ENCODE measurements at regions not wholly inside any gene's neighbourhood (a gene's known extent, or its start where the extent isn't known, plus 50 kb on each side); places are given as distances from the start of the nearest gene placed in this dataset.

DNA sequence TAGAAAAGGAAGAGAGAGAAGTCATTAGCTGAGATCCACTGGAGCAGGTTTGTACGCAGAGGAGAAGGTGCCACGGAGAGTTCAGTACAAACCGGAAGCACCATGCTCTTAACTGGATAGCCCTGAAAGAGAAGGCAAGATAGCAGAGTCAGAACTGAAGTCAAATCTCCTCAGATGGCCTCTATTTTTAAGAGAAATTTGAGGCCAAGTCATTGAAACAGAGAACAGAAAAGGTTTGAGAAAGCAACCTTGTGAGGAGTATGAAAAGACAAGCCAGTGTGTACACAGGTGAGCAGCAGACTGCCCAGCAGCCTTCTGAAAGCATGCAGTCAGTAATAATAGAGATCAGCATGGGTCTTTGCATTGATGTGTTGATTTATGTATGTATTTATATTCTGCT lies 66.1 kb upstream of the SPRED1 start:
- Histone ChIP-seq H3K36me3 (no peaks in the 10 kb centered on the region), H3K9me3 (no peaks in the 10 kb centered on the region), H3K4me1 (ENCODE audit: insufficient read depth) (no peaks in the 10 kb centered on the region), H3K27me3 (no peaks in the 10 kb centered on the region), H3K4me3 (no peak overlapping the region), H3K27ac (no peak overlapping the region)
- intact Hi-C loops (cut with DNase I) = no loop called here
- WGBS, 3 donors = 85 to 91% (median 86%) methylated on average over 3 of the region's 3 CpGs
- DNase-seq = no peak
- TF ChIP-seq, protein P1, sequence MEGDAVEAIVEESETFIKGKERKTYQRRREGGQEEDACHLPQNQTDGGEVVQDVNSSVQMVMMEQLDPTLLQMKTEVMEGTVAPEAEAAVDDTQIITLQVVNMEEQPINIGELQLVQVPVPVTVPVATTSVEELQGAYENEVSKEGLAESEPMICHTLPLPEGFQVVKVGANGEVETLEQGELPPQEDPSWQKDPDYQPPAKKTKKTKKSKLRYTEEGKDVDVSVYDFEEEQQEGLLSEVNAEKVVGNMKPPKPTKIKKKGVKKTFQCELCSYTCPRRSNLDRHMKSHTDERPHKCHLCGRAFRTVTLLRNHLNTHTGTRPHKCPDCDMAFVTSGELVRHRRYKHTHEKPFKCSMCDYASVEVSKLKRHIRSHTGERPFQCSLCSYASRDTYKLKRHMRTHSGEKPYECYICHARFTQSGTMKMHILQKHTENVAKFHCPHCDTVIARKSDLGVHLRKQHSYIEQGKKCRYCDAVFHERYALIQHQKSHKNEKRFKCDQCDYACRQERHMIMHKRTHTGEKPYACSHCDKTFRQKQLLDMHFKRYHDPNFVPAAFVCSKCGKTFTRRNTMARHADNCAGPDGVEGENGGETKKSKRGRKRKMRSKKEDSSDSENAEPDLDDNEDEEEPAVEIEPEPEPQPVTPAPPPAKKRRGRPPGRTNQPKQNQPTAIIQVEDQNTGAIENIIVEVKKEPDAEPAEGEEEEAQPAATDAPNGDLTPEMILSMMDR (IDR thresholded peaks at IDR 0.05) = no peak
- no peak for TF ChIP-seq EP300 (IDR thresholded peaks at IDR 0.05)
- no peak for TF ChIP-seq POLR2A (IDR thresholded peaks at IDR 0.05)

DNA sequence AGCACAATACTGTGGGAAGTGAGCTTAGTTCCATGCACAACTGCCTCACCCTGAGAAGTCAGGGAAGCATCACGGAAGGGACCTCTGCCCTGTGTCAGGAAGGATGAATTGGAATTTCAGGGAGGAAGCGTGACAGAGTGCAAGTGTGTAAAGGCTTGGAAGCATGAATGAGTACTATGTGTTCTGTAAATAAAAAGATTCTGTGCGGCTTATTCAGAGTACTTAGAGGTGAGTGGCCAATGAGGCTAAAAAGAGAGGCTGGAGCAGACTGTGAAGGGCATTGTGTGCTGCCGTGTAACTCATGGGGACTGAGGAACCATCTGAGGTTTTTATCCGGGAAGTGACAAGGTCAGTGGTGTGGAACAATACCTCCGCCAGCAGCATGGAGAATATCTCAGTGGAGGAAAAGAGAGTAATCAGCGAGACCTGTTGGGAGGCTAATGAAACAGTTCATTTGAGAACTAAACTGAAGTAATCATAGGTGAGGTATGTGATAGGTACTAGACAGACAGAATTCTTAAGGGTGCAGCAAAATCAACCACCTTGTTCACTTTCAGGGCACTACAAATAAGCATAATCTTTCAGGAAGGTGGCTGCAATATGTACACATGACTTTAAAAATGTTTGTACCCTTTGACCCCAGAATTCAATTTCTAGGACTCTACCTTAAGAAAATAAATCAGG lies 64.9 kb upstream of the SPRED1 start:
- Histone ChIP-seq H3K27ac (no peak overlapping the region), H3K27me3 (no peaks in the 10 kb centered on the region), H3K4me3 (no peak overlapping the region), H3K4me1 (ENCODE audit: insufficient read depth) (no peaks in the 10 kb centered on the region), H3K36me3 (no peaks in the 10 kb centered on the region), H3K9me3 (no peaks in the 10 kb centered on the region)
- WGBS, 3 donors = 44 to 48% (median 47%) methylated on average over 7 of the region's 7 CpGs
- intact Hi-C loops (cut with DNase I) = no loop called here
- DNase-seq = peak in 1 of 5 donors; percentile 45
- TF ChIP-seq EP300 (IDR thresholded peaks at IDR 0.05) = no peak
- TF ChIP-seq POLR2A (IDR thresholded peaks at IDR 0.05) = no peak
- TF ChIP-seq, protein P1 (IDR thresholded peaks at IDR 0.05) = no peak

DNA sequence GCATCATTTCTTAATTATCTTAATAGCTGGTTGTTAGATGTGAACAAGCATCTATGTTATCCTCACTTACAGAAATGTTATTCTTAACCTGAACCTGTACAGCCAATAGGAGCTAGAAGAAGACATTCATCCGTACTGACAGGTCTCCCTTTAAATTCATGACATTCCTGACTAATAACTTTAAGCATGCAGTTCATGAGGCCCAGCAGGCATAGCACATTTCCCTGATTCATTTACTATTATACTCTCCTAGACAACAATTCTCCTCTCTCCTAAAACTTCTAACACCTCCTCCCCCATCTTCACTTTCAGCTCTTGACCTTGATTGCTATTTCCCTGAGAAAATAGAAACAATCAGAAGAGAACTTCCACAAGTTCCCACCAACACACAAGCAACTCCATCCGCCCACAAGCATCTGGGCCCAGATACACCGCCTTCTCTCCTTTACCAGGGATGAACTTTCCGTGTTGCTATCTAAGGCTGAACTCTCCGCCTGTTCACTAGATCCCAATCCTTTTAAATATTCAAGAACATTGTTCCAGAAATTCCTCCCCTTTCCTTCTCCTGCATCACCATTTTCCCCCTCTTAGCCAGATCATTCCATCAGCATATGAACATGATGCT lies 62.9 kb upstream of the SPRED1 start:
- Histone ChIP-seq H3K4me1 (ENCODE audit: insufficient read depth) (no peaks in the 10 kb centered on the region), H3K4me3 (no peak overlapping the region), H3K9me3 (no peaks in the 10 kb centered on the region), H3K36me3 (no peaks in the 10 kb centered on the region), H3K27me3 (no peaks in the 10 kb centered on the region), H3K27ac (no peak overlapping the region)
- WGBS, 3 donors = 49 to 64% (median 61%) methylated on average over 5 of the region's 5 CpGs
- no peak for DNase-seq
- TF ChIP-seq, protein P1 (IDR thresholded peaks at IDR 0.05) = no peak
- no peak for TF ChIP-seq EP300 (IDR thresholded peaks at IDR 0.05)
- TF ChIP-seq POLR2A (IDR thresholded peaks at IDR 0.05) = no peak
- intact Hi-C loops (cut with DNase I) = no loop called here

DNA sequence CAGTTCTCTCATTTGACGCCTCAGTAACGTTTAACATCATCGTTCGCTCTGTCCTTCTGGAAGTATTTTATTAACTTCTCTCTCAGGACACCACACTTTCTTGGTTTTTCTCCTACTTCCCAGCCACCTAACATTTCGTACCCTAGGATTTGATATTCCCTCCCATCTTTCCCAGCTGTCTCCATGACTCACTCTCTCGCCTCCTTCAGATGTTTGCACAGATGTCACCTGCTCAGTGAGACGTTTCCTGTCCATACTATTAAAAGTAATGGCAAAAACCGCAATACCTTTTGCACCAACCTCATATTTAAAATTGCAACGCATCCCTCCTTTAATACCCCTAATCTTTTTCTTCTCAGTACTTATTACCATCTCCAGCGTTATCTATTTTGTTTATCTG lies 62.1 kb upstream of the SPRED1 start:
- Histone ChIP-seq H3K27ac (no peak overlapping the region), H3K27me3 (no peaks in the 10 kb centered on the region), H3K4me3 (no peak overlapping the region), H3K36me3 (no peaks in the 10 kb centered on the region), H3K4me1 (ENCODE audit: insufficient read depth) (no peaks in the 10 kb centered on the region), H3K9me3 (no peaks in the 10 kb centered on the region)
- intact Hi-C loops (cut with DNase I) = no loop called here
- no peak for TF ChIP-seq EP300 (IDR thresholded peaks at IDR 0.05)
- TF ChIP-seq POLR2A (IDR thresholded peaks at IDR 0.05) = no peak
- TF ChIP-seq, protein P1 (IDR thresholded peaks at IDR 0.05) = no peak
- DNase-seq = no peak
- WGBS, 3 donors = 92 to 96% (median 94%) methylated on average over 10 of the region's 10 CpGs

All from ovary (tissue), 7 donors.